GM21447 (cell line): ENCODE measurements at regions not wholly inside any gene's neighbourhood (a gene's known extent, or its start where the extent isn't known, plus 50 kb on each side); places are given as distances from the start of the nearest gene placed in this dataset.

ENCODE experiments used
- ATAC-seq: cut with Tn5 transposase; IDR thresholded peaks from one replicate; pipeline ENCODE4 v1.9.1; 2021; ENCODE audit not compliant: unreplicated experiment

GRCh38 chr7:46744957-46745706, 824.1 kb upstream of the IGFBP3 start:
- ATAC-seq: no peak

GRCh38 chr7:46742601-46743000, 821.5 kb upstream of the IGFBP3 start:
- no peak for ATAC-seq

- ATAC-seq: no peak
Measured at GRCh38 chr7:46741938-46742540, 821.0 kb upstream of the IGFBP3 start.

- ATAC-seq: no peak
Measured at GRCh38 chr7:46741181-46741580, 820.1 kb upstream of the IGFBP3 start.

GRCh38 chr7:46739518-46740234, 818.6 kb upstream of the IGFBP3 start:
- no peak for ATAC-seq

- no peak for ATAC-seq
Measured at GRCh38 chr7:46738796-46739195, 817.7 kb upstream of the IGFBP3 start.

GRCh38 chr7:46738165-46738564, 817.1 kb upstream of the IGFBP3 start:
- no peak for ATAC-seq

GRCh38 chr7:46725838-46726237, 804.8 kb upstream of the IGFBP3 start:
- no peak for ATAC-seq

- no peak for ATAC-seq
Measured at GRCh38 chr7:46725136-46725535, 804.1 kb upstream of the IGFBP3 start.

GRCh38 chr7:46723742-46724141, 802.7 kb upstream of the IGFBP3 start:
- no peak for ATAC-seq

- ATAC-seq: no peak
Measured at GRCh38 chr7:46723003-46723402, 801.9 kb upstream of the IGFBP3 start.

- no peak for ATAC-seq
Measured at GRCh38 chr7:46720761-46721160, 799.7 kb upstream of the IGFBP3 start.

- no peak for ATAC-seq
Measured at GRCh38 chr7:46719616-46720015, 798.5 kb upstream of the IGFBP3 start.

- ATAC-seq: no peak
Measured at GRCh38 chr7:46716926-46717325, 795.9 kb upstream of the IGFBP3 start.

- no peak for ATAC-seq
Measured at GRCh38 chr7:46715579-46715978, 794.5 kb upstream of the IGFBP3 start.

GRCh38 chr7:46714904-46715303, 793.8 kb upstream of the IGFBP3 start:
- ATAC-seq: no peak

- ATAC-seq: no peak
Measured at GRCh38 chr7:46713868-46714596, 793.0 kb upstream of the IGFBP3 start.

- no peak for ATAC-seq
Measured at GRCh38 chr7:46710927-46711326, 789.9 kb upstream of the IGFBP3 start.

GRCh38 chr7:46707973-46708372, 786.9 kb upstream of the IGFBP3 start:
- ATAC-seq: no peak

GRCh38 chr7:46705386-46706255, 784.5 kb upstream of the IGFBP3 start:
- ATAC-seq: no peak

- ATAC-seq: no peak
Measured at GRCh38 chr7:46696741-46697140, 775.7 kb upstream of the IGFBP3 start.
